ENCODE measurements at regions not wholly inside any gene's neighbourhood (a gene's known extent, or its start where the extent isn't known, plus 50 kb on each side); places are given as distances from the start of the nearest gene placed in this dataset.

DNA sequence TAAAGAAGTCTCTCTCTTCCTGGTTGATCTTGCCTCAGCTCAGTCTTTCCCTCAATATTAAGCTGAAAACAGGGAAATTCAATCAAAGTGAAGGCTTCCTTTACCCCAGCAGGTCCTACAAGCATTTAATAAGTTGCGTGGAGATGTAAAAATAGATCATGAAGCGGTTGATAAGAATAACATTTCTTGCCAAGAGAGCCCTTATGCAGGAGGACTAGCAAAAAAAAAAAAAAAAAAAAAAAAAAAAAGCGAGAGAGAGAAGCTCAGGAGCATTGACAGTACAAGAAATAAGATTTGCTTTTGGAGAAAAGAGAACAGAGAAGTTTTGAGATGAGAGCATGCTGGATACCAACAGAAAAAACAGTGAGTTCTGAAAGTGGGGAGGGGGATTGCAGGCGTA, 112.2 kb upstream of the CLMP start:
- TF ChIP-seq POLR2AphosphoS5 (IDR thresholded peaks at IDR 0.05; ENCODE audit: low read depth, low read length) (no peak), SIN3A (IDR thresholded peaks at IDR 0.05; ENCODE audit: borderline replicate concordance, insufficient read depth, low read length) (no peak), TAF1 (IDR thresholded peaks at IDR 0.05; ENCODE audit: borderline replicate concordance, insufficient read depth, low read length) (no peak), FOXP2 (optimal IDR thresholded peaks at IDR 0.05; ENCODE audit: borderline replicate concordance, extremely low read depth, extremely low read length, insufficient read depth) (no peak)
- TF ChIP-seq, protein P1, sequence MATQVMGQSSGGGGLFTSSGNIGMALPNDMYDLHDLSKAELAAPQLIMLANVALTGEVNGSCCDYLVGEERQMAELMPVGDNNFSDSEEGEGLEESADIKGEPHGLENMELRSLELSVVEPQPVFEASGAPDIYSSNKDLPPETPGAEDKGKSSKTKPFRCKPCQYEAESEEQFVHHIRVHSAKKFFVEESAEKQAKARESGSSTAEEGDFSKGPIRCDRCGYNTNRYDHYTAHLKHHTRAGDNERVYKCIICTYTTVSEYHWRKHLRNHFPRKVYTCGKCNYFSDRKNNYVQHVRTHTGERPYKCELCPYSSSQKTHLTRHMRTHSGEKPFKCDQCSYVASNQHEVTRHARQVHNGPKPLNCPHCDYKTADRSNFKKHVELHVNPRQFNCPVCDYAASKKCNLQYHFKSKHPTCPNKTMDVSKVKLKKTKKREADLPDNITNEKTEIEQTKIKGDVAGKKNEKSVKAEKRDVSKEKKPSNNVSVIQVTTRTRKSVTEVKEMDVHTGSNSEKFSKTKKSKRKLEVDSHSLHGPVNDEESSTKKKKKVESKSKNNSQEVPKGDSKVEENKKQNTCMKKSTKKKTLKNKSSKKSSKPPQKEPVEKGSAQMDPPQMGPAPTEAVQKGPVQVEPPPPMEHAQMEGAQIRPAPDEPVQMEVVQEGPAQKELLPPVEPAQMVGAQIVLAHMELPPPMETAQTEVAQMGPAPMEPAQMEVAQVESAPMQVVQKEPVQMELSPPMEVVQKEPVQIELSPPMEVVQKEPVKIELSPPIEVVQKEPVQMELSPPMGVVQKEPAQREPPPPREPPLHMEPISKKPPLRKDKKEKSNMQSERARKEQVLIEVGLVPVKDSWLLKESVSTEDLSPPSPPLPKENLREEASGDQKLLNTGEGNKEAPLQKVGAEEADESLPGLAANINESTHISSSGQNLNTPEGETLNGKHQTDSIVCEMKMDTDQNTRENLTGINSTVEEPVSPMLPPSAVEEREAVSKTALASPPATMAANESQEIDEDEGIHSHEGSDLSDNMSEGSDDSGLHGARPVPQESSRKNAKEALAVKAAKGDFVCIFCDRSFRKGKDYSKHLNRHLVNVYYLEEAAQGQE (IDR thresholded peaks at IDR 0.05; ENCODE audit: insufficient read depth in 1 of 2, low read depth in 2 of 2, low read length in 2 of 2) = no peak

Data from PFSK-1 (cell line).